ENCODE measurements at regions not wholly inside any gene's neighbourhood (a gene's known extent, or its start where the extent isn't known, plus 50 kb on each side); places are given as distances from the start of the nearest gene placed in this dataset.
A peak's percentile ranks its signal among the peaks of the same experiment; 100 is the strongest.

- TF ChIP-seq CTCF (IDR thresholded peaks at IDR 0.05; ENCODE audit: insufficient read depth, low read length, severe bottlenecking): no peak
- FAIRE-seq: no peak
- DNase-seq (ENCODE audit: low read depth): no peak
- no peak overlapping the region for H3K4me3 ChIP-seq (ENCODE audit: low read depth, low read length)
- H3K36me3 ChIP-seq (ENCODE audit: control insufficient read depth, insufficient read depth, low read length): no peaks in the 10 kb centered on the region
- peaks cover 3% of the 10 kb centered on the region for H3K27me3 ChIP-seq (ENCODE audit: control insufficient read depth, insufficient read depth, low read length)
These were observed 243.1 kb downstream of the AUH start for GRCh38 chr9:91118704-91119025.

- peaks cover 3% of the 10 kb centered on the region for H3K27me3 ChIP-seq (ENCODE audit: control insufficient read depth, insufficient read depth, low read length)
- no peaks in the 10 kb centered on the region for H3K36me3 ChIP-seq (ENCODE audit: control insufficient read depth, insufficient read depth, low read length)
- FAIRE-seq: no peak
- peak; percentile 92 for DNase-seq (ENCODE audit: low read depth)
- no peak overlapping the region for H3K4me3 ChIP-seq (ENCODE audit: low read depth, low read length)
- TF ChIP-seq CTCF (IDR thresholded peaks at IDR 0.05; ENCODE audit: insufficient read depth, low read length, severe bottlenecking): no peak
These were observed 242.6 kb downstream of the AUH start for GRCh38 chr9:91119142-91119541.

- FAIRE-seq: no peak
- DNase-seq (ENCODE audit: low read depth): peak; percentile 50
These were observed 242.0 kb downstream of the AUH start for GRCh38 chr9:91119679-91120078.

GRCh38 chr9:91120200-91120599, 241.5 kb downstream of the AUH start:
- TF ChIP-seq CTCF (IDR thresholded peaks at IDR 0.05; ENCODE audit: insufficient read depth, low read length, severe bottlenecking): no peak
- Histone ChIP-seq H3K4me3 (ENCODE audit: low read depth, low read length) (no peak overlapping the region), H3K27me3 (ENCODE audit: control insufficient read depth, insufficient read depth, low read length) (peaks cover 3% of the 10 kb centered on the region), H3K36me3 (ENCODE audit: control insufficient read depth, insufficient read depth, low read length) (no peaks in the 10 kb centered on the region)
- no peak for FAIRE-seq
- no peak for DNase-seq (ENCODE audit: low read depth)

More at GRCh38 chr9:91119679-91120078, 242.0 kb downstream of the AUH start:
- no peak for TF ChIP-seq CTCF (IDR thresholded peaks at IDR 0.05; ENCODE audit: insufficient read depth, low read length, severe bottlenecking)
- no peaks in the 10 kb centered on the region for H3K36me3 ChIP-seq (ENCODE audit: control insufficient read depth, insufficient read depth, low read length)
- H3K4me3 ChIP-seq (ENCODE audit: low read depth, low read length): no peak overlapping the region
- H3K27me3 ChIP-seq (ENCODE audit: control insufficient read depth, insufficient read depth, low read length): peaks cover 3% of the 10 kb centered on the region

- Histone ChIP-seq H3K4me3 (ENCODE audit: low read depth, low read length) (no peak overlapping the region), H3K36me3 (ENCODE audit: control insufficient read depth, insufficient read depth, low read length) (no peaks in the 10 kb centered on the region), H3K27me3 (ENCODE audit: control insufficient read depth, insufficient read depth, low read length) (no peaks in the 10 kb centered on the region)
- FAIRE-seq (no peak), DNase-seq (ENCODE audit: low read depth) (peak; percentile 43)
- no peak for TF ChIP-seq CTCF (IDR thresholded peaks at IDR 0.05; ENCODE audit: insufficient read depth, low read length, severe bottlenecking)
These were observed 239.0 kb downstream of the AUH start for GRCh38 chr9:91122755-91123154.

GRCh38 chr9:91126761-91127445, 234.8 kb downstream of the AUH start:
- TF ChIP-seq CTCF (IDR thresholded peaks at IDR 0.05; ENCODE audit: insufficient read depth, low read length, severe bottlenecking): no peak
- Histone ChIP-seq H3K27me3 (ENCODE audit: control insufficient read depth, insufficient read depth, low read length) (no peaks in the 10 kb centered on the region), H3K4me3 (ENCODE audit: low read depth, low read length) (no peak overlapping the region), H3K36me3 (ENCODE audit: control insufficient read depth, insufficient read depth, low read length) (no peaks in the 10 kb centered on the region)
- peak; percentile 88 for FAIRE-seq
- DNase-seq (ENCODE audit: low read depth): no peak

All from bronchial epithelial cell (primary cell).